ENCODE measurements at regions not wholly inside any gene's neighbourhood (a gene's known extent, or its start where the extent isn't known, plus 50 kb on each side); places are given as distances from the start of the nearest gene placed in this dataset.
"Not testable (repeated sequence)": the region's sequence is repeated elsewhere in the genome, so short reads cannot be mapped to it uniquely, and the experiment has no call there.

GRCh38 chr17:71813861-71814260 lies 307.0 kb upstream of the SOX9 start:
- not testable (repeated sequence) for DNase-seq

GRCh38 chr17:71821511-71821910 lies 299.3 kb upstream of the SOX9 start:
- DNase-seq: no peak

DNA sequence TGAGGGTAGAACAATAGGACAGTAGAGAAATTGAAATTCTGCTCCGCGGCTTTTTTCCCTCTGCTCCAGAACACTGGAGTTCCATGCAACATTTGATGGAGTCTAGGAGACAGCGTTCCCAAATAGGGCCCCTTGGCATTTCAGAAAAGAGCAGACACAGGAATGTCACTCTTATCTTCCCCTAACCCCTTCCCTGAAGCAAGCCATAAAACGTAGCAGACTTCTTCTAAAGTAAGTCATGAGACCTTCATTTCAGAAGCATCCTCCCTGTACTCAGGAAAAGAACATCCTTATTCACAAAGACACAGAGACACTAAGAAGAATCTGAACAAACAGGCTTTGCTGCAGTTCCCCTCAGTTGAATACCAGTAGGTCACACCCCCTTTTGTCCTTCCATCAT lies 296.1 kb upstream of the SOX9 start:
- DNase-seq: no peak

GRCh38 chr17:71825687-71826086 lies 295.1 kb upstream of the SOX9 start:
- no peak for DNase-seq

DNA sequence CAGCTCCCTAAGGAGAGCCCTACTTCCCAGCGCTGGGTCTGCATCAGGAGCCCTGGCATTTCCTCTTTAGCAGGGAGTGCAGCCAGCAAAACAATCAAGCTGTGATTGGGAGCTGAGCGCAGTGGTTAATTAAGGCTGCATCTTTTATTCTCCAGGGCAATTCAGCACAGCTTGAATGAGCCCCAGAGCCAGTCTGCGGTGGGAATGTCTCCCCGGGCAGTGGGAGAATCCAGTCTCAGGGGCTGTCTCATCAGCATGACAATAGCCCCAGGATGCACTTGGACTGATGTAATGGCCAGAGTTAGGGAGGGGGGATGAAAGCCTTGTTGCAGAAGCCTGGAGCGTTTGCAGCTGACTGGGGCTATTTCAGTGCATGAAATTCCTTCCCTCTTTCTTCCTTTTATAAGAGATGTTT lies 292.6 kb upstream of the SOX9 start:
- peak in 44 of 51 donors; percentile 4 to 92 (median 52) for DNase-seq

- DNase-seq: peak in 24 of 51 donors; percentile 1 to 40 (median 10)
Measured at GRCh38 chr17:71830866-71831265, 290.0 kb upstream of the SOX9 start.

GRCh38 chr17:71842986-71843385 lies 277.8 kb upstream of the SOX9 start:
- no peak for DNase-seq

DNA sequence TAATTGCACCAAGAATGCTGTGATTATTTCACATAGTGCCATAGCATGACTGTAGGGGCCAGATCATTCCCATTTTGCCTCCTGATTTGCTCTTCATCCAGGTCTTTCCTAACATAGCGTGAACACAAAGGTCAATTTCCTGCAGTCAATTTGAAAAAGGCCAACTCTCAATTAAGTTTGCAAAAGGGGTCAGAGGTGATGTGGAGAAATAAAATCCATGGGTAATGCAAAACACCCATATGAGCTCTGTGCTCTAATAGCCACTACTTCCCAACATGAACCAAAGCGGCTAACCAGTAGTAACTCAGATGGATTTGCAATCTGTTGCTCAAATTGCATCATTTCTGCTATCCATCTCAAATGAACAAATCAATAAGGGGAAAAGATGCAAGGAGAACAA lies 275.5 kb upstream of the SOX9 start:
- DNase-seq: no peak

DNA sequence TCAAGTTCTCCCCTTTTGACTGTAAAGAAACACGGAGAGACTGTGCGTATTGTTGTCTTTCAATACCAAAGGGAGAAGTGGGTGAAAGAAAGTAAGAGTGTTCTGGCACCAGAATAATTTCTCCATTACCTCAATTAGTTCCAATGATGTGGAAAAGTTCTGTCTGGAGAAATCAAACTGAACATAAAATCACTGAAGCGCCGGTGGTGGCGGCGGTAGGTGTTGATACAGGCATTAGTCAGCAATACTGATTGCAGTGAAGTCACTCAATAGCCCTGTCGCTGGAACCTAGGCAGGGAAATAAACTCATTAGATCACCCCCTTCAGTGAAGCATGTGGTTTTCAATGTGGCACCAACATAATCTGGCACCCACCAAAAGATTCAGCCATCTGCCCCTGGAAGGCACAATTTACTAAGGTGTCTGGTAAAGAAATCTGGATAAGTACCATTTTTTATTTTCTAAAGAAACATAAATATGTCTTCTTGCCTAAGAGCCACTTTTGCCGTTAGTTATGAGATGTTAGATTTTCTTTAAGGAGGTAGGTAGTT lies 274.2 kb upstream of the SOX9 start:
- DNase-seq: no peak

DNA sequence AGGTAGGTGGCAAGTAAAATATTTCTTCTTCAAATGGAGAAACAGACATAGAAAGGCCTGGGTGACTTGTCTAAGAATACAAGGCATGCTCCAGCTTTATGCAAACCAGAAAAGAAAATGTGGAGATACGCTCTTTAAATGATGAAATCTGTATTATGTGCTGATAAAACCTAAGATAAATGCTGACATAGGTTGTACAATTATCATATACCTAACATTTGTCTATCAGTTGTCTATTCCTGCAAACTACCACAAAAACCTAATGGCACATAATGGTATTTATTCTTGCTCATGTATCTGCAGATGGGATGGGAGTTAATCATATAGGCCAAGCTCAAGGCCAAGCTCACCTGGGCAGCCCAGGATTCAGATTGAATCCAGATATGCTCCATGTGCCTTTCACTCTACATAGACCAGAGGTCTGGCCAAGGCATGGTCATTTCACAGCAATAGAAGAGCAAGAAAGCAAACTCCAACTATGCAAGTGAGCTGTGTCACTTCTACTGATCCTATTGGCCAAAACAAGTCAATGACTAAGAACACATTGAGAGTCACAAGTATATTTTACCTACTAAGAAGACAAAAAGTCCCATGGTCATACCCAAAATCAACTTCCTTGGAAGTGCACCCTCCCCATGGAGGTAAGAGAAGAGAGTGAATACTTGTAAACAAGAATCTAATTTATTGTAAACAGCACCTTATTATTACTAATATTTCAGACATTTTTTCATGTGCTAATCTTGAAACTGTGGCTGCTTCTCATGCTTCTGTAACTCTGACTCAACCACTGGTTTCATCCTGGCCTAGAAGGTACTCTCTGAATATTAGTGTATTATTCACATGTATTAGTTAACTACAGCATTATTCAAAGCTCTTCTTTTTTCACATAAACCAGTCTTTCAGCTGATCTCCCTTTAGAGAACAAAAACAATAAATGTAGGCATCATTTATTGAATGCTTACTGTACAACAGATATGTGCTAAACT lies 270.7 kb upstream of the SOX9 start:
- no peak for DNase-seq

- no peak for DNase-seq
Measured at GRCh38 chr17:71850812-71851211, 270.0 kb upstream of the SOX9 start.

- no peak for DNase-seq
Measured at GRCh38 chr17:71855010-71855409, 265.8 kb upstream of the SOX9 start.

GRCh38 chr17:71864755-71865154 lies 256.1 kb upstream of the SOX9 start:
- DNase-seq: no peak

- no peak for DNase-seq
Measured at GRCh38 chr17:71866095-71866494, 254.7 kb upstream of the SOX9 start.

- DNase-seq: no peak
Measured at GRCh38 chr17:71869293-71869692, 251.5 kb upstream of the SOX9 start.

GRCh38 chr17:71869841-71870545 lies 250.8 kb upstream of the SOX9 start:
- peak in 1 of 51 donors; percentile 6 for DNase-seq

DNA sequence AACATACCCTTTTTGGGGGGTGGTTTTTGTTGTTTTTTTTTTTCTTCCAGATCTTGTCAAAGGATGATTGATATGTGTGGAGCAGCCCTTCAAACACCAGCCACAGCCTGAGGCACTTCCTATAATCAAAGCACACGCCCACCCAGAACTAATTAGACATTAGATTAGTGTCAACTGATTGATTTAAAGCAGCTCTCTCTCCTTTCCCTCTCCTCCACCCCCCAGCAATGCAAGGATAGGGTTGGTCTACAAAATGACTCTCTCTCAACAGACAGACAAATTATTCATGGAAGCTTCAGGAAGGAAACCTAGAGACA lies 250.3 kb upstream of the SOX9 start:
- DNase-seq: no peak

GRCh38 chr17:71872843-71873485 lies 247.9 kb upstream of the SOX9 start:
- DNase-seq: no peak

- not testable (repeated sequence) for DNase-seq
Measured at GRCh38 chr17:71874773-71875172, 246.0 kb upstream of the SOX9 start.

DNA sequence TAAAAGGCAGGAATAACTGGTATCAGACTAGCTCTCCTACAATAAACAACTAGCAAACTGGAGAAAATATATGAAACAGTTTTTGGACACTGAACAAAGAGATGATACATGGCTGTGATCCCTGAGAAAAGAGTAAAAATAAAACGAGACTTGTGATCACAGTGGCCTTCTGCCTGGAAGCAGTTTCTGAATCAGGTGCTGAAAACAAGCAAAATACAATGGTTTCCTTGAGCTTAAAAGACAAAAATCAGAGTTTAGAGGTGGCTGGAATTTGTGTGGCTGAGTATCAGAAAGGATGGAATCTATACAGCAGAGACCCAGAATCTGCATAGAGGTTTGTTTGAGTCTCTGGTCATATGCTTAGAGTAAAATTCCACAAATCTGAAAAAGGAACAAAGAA lies 242.5 kb upstream of the SOX9 start:
- DNase-seq: no peak

DNA sequence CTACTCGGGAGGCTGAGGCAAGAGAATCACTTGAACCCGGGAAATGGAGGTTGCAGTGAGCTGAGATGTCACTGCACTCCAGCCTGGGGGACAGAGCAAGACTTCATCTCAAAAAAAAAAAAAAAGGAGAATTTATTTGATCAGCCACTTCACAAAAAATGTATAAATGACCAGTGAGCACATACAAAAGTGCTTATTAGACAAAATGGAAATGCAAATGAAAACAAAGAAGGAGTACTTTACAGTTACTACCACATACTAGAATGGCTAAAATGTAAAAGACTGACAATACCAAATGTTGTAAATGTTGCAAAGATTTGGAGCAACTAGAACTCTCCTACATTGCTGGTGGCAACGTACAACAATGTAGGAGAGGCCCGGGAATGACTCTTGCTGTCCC lies 241.8 kb upstream of the SOX9 start:
- no peak for DNase-seq

DNA sequence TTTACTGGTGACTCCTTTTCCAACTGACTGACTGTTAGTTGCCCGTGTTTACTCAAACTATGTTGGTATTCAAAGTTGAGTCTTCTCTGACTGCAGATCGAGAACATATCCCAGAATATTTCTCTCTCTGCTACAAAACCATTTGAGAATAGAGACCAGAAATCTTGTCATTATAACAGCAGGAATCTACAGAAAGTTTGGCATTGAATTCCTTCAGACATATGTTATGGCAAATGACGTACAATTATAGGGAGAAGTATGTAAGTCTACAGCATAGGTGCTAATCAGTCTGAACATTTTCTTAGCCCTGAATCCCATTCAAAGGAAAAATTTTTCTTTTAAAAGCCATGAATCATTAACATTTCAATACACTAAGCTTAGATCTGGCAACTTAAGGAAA lies 239.8 kb upstream of the SOX9 start:
- DNase-seq: no peak
